ENCODE measurements at regions not wholly inside any gene's neighbourhood (a gene's known extent, or its start where the extent isn't known, plus 50 kb on each side); places are given as distances from the start of the nearest gene placed in this dataset.

DNA sequence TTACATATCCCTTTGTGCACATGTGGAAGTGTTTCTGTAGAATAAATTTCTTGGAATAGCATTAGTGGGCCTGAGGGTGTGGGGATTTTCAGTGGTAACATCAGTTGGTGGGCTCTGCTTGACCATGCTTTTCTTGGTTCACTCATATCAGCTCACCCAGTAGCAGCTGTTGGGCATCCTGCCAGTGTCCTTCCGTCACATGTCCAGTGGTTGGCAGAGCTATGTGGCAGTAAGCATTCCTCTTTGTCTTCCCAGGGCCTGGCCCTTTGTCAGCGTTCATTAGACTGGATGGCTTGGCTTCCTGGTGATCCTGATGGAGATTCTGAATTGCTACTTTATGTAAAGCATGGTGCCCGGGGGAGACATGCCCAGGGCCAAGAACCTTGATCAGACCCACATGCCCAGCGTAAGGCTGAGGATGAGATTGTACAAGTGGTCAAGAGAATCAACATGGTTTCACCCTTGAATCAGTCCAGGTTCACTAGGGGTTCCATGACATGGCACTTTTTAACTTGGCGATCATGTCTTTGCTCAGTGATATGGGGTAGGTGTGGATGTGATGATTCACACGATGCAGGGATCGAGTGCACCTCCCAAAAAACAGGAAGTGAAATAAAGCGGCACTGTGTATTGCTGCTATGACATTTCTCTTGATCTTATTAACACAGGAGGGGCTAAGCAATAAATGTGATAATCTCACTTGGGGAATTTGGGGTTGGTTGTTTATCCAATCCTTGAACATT is 72.1 kb upstream of the IGFBP7 start:
- TF ChIP-seq, protein P1, sequence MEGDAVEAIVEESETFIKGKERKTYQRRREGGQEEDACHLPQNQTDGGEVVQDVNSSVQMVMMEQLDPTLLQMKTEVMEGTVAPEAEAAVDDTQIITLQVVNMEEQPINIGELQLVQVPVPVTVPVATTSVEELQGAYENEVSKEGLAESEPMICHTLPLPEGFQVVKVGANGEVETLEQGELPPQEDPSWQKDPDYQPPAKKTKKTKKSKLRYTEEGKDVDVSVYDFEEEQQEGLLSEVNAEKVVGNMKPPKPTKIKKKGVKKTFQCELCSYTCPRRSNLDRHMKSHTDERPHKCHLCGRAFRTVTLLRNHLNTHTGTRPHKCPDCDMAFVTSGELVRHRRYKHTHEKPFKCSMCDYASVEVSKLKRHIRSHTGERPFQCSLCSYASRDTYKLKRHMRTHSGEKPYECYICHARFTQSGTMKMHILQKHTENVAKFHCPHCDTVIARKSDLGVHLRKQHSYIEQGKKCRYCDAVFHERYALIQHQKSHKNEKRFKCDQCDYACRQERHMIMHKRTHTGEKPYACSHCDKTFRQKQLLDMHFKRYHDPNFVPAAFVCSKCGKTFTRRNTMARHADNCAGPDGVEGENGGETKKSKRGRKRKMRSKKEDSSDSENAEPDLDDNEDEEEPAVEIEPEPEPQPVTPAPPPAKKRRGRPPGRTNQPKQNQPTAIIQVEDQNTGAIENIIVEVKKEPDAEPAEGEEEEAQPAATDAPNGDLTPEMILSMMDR (IDR thresholded peaks at IDR 0.05), result no peak
- TF ChIP-seq POLR2A (IDR thresholded peaks at IDR 0.05), result no peak
